Loucy (cell line): ENCODE measurements at regions not wholly inside any gene's neighbourhood (a gene's known extent, or its start where the extent isn't known, plus 50 kb on each side); places are given as distances from the start of the nearest gene placed in this dataset.

Experiments
- EZH2phosphoT487 ChIP-seq: fragments of 200-600 bp; IDR thresholded peaks from 2 replicates; pipeline ENCODE4 v1.6.1; 2018; ENCODE audit warnings: antibody characterized with exemption, mild to moderate bottlenecking, moderate library complexity, borderline replicate concordance
- TF ChIP-seq, protein P1 (sequence below): fragments of 200-600 bp; sonication (generic); conservative IDR thresholded peaks from 2 replicates; pipeline ENCODE4 v1.5.1; 2014; ENCODE audit warnings: mild to moderate bottlenecking, antibody characterized with exemption, low read length

DNA sequence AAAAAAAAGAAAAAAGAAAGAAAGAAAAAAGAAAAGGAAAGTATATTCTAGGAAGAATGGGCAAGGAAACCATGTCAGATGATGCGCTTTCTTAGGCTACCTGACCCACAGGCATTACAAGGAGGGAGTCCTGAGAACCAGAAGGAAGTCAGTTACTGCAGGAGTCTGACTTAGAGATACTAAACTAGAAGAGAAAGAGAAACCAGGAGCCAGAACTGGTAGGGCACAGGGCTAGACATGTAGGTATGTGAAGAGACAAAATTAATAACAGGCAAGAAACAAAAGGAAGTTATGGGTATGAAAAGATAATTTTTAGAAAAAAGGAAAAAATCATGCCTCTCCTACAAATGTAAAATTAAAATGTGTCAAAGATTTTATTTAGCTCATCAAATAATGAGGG is 63.3 kb upstream of the LRRN1 start:
- TF ChIP-seq, protein P1, sequence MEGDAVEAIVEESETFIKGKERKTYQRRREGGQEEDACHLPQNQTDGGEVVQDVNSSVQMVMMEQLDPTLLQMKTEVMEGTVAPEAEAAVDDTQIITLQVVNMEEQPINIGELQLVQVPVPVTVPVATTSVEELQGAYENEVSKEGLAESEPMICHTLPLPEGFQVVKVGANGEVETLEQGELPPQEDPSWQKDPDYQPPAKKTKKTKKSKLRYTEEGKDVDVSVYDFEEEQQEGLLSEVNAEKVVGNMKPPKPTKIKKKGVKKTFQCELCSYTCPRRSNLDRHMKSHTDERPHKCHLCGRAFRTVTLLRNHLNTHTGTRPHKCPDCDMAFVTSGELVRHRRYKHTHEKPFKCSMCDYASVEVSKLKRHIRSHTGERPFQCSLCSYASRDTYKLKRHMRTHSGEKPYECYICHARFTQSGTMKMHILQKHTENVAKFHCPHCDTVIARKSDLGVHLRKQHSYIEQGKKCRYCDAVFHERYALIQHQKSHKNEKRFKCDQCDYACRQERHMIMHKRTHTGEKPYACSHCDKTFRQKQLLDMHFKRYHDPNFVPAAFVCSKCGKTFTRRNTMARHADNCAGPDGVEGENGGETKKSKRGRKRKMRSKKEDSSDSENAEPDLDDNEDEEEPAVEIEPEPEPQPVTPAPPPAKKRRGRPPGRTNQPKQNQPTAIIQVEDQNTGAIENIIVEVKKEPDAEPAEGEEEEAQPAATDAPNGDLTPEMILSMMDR: no peak
- TF ChIP-seq EZH2phosphoT487: no peak
